ENCODE measurements at regions not wholly inside any gene's neighbourhood (a gene's known extent, or its start where the extent isn't known, plus 50 kb on each side); places are given as distances from the start of the nearest gene placed in this dataset.

DNA sequence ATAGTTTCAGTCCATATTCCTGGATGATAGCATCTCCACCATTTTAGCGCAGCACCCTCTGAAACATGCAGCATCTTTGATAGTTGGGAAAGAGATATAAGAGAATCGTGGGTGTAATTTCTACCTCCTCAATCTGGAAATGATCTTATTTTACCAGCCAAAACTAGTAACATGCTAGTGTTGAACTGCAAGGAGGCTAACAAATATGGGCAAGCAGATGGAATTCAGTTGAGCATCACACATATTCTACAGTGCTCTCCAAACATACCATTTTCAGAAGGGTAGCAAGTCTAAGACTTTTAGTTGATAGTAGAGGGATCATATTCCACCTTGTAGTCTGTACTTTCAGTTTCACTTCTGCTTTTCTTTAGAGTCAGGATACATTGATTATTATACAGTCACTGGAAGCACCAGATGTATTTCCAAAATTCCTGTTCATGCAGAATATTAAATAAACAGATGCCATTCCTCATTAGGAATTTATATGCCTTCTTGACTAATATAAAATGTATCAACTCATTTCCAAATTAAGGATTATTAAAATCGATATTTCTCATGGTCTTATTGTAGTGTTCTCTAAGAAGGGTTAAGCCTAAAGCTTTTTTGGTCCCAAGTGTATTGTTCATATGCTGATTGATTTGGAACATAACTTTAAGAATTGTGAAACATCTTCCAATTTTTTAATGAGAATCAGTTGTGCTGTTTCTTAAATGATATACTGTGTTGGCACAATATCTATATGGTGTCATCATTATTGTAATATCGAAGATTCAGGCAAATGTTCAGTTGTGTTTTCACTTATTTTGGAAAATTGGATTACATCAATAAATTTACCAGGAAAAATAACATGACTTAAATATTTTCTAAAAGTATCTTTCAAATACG is 362.0 kb downstream of the CENPW start:
- TF ChIP-seq CEBPB (IDR thresholded peaks at IDR 0.05; ENCODE audit: low read depth, low read length), result no peak
- TF ChIP-seq SMC3 (IDR thresholded peaks at IDR 0.05; ENCODE audit: low read depth, low read length), result no peak
- TF ChIP-seq FOS (IDR thresholded peaks at IDR 0.05; ENCODE audit: low read depth, low read length), result no peak
- no peak for TF ChIP-seq POLR2A (IDR thresholded peaks at IDR 0.05; ENCODE audit: low read depth, low read length)
- TF ChIP-seq, protein P1, sequence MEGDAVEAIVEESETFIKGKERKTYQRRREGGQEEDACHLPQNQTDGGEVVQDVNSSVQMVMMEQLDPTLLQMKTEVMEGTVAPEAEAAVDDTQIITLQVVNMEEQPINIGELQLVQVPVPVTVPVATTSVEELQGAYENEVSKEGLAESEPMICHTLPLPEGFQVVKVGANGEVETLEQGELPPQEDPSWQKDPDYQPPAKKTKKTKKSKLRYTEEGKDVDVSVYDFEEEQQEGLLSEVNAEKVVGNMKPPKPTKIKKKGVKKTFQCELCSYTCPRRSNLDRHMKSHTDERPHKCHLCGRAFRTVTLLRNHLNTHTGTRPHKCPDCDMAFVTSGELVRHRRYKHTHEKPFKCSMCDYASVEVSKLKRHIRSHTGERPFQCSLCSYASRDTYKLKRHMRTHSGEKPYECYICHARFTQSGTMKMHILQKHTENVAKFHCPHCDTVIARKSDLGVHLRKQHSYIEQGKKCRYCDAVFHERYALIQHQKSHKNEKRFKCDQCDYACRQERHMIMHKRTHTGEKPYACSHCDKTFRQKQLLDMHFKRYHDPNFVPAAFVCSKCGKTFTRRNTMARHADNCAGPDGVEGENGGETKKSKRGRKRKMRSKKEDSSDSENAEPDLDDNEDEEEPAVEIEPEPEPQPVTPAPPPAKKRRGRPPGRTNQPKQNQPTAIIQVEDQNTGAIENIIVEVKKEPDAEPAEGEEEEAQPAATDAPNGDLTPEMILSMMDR (conservative IDR thresholded peaks at IDR 0.05; ENCODE audit: low read depth, low read length), result no peak
- TF ChIP-seq MAZ (IDR thresholded peaks at IDR 0.05; ENCODE audit: borderline replicate concordance, low read depth, low read length), result no peak
- no peak for TF ChIP-seq RFX5 (IDR thresholded peaks at IDR 0.05; ENCODE audit: low read depth, low read length)
- no peak for TF ChIP-seq MAFK (IDR thresholded peaks at IDR 0.05; ENCODE audit: low read depth, low read length)
- no peak for TF ChIP-seq CHD1 (IDR thresholded peaks at IDR 0.05; ENCODE audit: low read depth, low read length)
- TF ChIP-seq RCOR1 (IDR thresholded peaks at IDR 0.05; ENCODE audit: insufficient replicate concordance, low read length), result no peak
- TF ChIP-seq, protein P2, sequence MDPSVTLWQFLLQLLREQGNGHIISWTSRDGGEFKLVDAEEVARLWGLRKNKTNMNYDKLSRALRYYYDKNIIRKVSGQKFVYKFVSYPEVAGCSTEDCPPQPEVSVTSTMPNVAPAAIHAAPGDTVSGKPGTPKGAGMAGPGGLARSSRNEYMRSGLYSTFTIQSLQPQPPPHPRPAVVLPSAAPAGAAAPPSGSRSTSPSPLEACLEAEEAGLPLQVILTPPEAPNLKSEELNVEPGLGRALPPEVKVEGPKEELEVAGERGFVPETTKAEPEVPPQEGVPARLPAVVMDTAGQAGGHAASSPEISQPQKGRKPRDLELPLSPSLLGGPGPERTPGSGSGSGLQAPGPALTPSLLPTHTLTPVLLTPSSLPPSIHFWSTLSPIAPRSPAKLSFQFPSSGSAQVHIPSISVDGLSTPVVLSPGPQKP (IDR thresholded peaks at IDR 0.05; ENCODE audit: borderline replicate concordance, low read depth, low read length), result no peak
